Vagina (tissue), 2 donors: ENCODE measurements at regions not wholly inside any gene's neighbourhood (a gene's known extent, or its start where the extent isn't known, plus 50 kb on each side); places are given as distances from the start of the nearest gene placed in this dataset.

Experiments used
- POLR2AphosphoS5 ChIP-seq, 2 donors: sonication (generic); formaldehyde crosslinking; IDR thresholded peaks; one replicate each; pipeline ENCODE4 v1.9.0; 2017; ENCODE audit warnings: antibody characterized with exemption in 2 of 2, mild to moderate bottlenecking in 2 of 2, low read depth in 1 of 2; ENCODE audit not compliant: insufficient read depth in 1 of 2
- TF ChIP-seq, protein P1 (sequence below), 3 experiments: fragments of 450-650 bp in 2 of 3; fragments of 200-600 bp in 1 of 3; sonication (generic) in 1 of 3; IDR thresholded peaks; one replicate each; pipeline ENCODE4 v1.5.1; 2017 to 2019; ENCODE audit warnings: antibody characterized with exemption in 3 of 3, mild to moderate bottlenecking in 2 of 3, moderate library complexity in 2 of 3

GRCh38 chr3:124552224-124552623, 178.0 kb upstream of the UMPS start:
- TF ChIP-seq, protein P1, sequence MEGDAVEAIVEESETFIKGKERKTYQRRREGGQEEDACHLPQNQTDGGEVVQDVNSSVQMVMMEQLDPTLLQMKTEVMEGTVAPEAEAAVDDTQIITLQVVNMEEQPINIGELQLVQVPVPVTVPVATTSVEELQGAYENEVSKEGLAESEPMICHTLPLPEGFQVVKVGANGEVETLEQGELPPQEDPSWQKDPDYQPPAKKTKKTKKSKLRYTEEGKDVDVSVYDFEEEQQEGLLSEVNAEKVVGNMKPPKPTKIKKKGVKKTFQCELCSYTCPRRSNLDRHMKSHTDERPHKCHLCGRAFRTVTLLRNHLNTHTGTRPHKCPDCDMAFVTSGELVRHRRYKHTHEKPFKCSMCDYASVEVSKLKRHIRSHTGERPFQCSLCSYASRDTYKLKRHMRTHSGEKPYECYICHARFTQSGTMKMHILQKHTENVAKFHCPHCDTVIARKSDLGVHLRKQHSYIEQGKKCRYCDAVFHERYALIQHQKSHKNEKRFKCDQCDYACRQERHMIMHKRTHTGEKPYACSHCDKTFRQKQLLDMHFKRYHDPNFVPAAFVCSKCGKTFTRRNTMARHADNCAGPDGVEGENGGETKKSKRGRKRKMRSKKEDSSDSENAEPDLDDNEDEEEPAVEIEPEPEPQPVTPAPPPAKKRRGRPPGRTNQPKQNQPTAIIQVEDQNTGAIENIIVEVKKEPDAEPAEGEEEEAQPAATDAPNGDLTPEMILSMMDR (IDR thresholded peaks at IDR 0.05), result no peak
- TF ChIP-seq POLR2AphosphoS5 (IDR thresholded peaks at IDR 0.05; ENCODE audit: insufficient read depth in 1 of 2, low read depth in 1 of 2), result peak in 1 of 2 donors; percentile 30
